Endodermal cell (in vitro differentiated cells): ENCODE measurements at regions not wholly inside any gene's neighbourhood (a gene's known extent, or its start where the extent isn't known, plus 50 kb on each side); places are given as distances from the start of the nearest gene placed in this dataset.

Experiments
- DNase-seq: peaks from one replicate; pipeline ENCODE4 v3.0.0-alpha.2; 2017
- H3K27ac ChIP-seq: 2 replicates; pipeline ENCODE4 v1.5.1; 2013; ENCODE audit warnings: mild to moderate bottlenecking, low read depth, low read length, moderate library complexity
- H3K27me3 ChIP-seq: 2 replicates; pipeline ENCODE4 v1.6.1; 2013; ENCODE audit warnings: mild to moderate bottlenecking, low read length, moderate library complexity; ENCODE audit not compliant: insufficient read depth, control insufficient read depth, poor library complexity, severe bottlenecking
- H3K36me3 ChIP-seq: 2 replicates; pipeline ENCODE4 v1.7.0; 2013; ENCODE audit warnings: mild to moderate bottlenecking, low read length, moderate library complexity; ENCODE audit not compliant: control insufficient read depth, insufficient read depth
- H3K4me1 ChIP-seq: one replicate; pipeline ENCODE4 v1.7.0; 2013; ENCODE audit warnings: low read length; ENCODE audit not compliant: control insufficient read depth, insufficient read depth
- H3K4me3 ChIP-seq: 2 replicates; pipeline ENCODE4 v1.5.1; 2013; ENCODE audit warnings: mild to moderate bottlenecking, low read length, moderate library complexity
- H3K9ac ChIP-seq: 2 replicates; pipeline ENCODE4 v1.6.1; 2013; ENCODE audit warnings: mild to moderate bottlenecking, low read length, moderate library complexity; ENCODE audit not compliant: poor library complexity, severe bottlenecking; ENCODE audit errors: extremely low read depth
- H3K9me3 ChIP-seq: 2 replicates; pipeline ENCODE4 v1.6.1; 2013; ENCODE audit warnings: mild to moderate bottlenecking, low read length, moderate library complexity; ENCODE audit not compliant: control insufficient read depth
- H3K27ac Mint-ChIP-seq: 2 replicates; pipeline ENCODE4 v1.8.0; 2020; ENCODE audit warnings: mixed read lengths
- H3K27me3 Mint-ChIP-seq: 2 replicates; pipeline ENCODE4 v1.8.0; 2021; ENCODE audit warnings: mild to moderate bottlenecking, mixed read lengths; ENCODE audit not compliant: insufficient read depth
- H3K36me3 Mint-ChIP-seq: 2 replicates; pipeline ENCODE4 v1.8.0; 2020; ENCODE audit warnings: low read depth, mixed read lengths
- H3K4me1 Mint-ChIP-seq: 2 replicates; pipeline ENCODE4 v1.8.0; 2020; ENCODE audit warnings: mixed read lengths
- H3K4me3 Mint-ChIP-seq: 2 replicates; pipeline ENCODE4 v1.8.0; 2020; ENCODE audit warnings: mild to moderate bottlenecking, moderate library complexity, mixed read lengths
- H3K9me3 Mint-ChIP-seq: 2 replicates; pipeline ENCODE4 v1.8.0; 2020; ENCODE audit warnings: mild to moderate bottlenecking, mixed read lengths
- WGBS, 2 experiments: methylation state at CpG; one replicate each; pipeline versions ENCODE4 v1.1.5 to v1.1.7; 2013; ENCODE audit warnings: missing lambda C conversion rate in 2 of 2, mixed read lengths in 1 of 2; ENCODE audit not compliant: insufficient coverage in 1 of 2, insufficient read length in 1 of 2; 5-methylcytosine and 5-hydroxymethylcytosine counted together
- TF ChIP-seq, protein P1 (sequence below): fragments of 200-600 bp; sonication (generic); conservative IDR thresholded peaks from 2 replicates; pipeline ENCODE4 v1.5.0; 2021; ENCODE audit warnings: antibody characterized with exemption, mild to moderate bottlenecking

DNA sequence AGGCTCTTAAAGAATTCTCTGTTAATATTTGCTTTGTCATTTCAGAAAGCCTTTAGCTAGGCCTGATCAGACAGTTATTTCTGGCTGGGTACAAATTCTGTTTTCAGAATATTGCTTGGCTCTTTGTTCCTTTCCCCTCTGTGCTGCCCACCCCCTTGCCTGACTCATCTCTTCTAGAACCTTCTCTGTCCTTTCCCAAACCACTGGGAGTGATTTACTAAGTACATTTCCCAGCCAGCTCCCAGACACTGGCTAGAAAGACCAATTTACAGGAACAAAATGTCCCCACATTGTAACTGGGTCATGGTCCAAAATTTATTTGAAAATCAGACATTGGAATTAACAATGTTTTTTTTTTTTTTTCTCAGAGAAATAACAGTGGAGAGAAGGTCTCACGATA lies 133.1 kb upstream of the MAP1B start:
- Histone ChIP-seq H3K4me1 (no peaks in the 10 kb centered on the region), H3K27me3 (no peaks in the 10 kb centered on the region), H3K4me3 (no peak overlapping the region), H3K27ac (no peak overlapping the region), H3K36me3 (no peaks in the 10 kb centered on the region), H3K9me3 (no peaks in the 10 kb centered on the region), H3K9ac (no peak overlapping the region)
- H3K27ac Mint-ChIP-seq, result no peak overlapping the region
- no peaks in the 10 kb centered on the region for H3K9me3 Mint-ChIP-seq
- H3K27me3 Mint-ChIP-seq, result peaks cover 4% of the 10 kb centered on the region
- no peaks in the 10 kb centered on the region for H3K36me3 Mint-ChIP-seq
- no peaks in the 10 kb centered on the region for H3K4me1 Mint-ChIP-seq
- TF ChIP-seq, protein P1, sequence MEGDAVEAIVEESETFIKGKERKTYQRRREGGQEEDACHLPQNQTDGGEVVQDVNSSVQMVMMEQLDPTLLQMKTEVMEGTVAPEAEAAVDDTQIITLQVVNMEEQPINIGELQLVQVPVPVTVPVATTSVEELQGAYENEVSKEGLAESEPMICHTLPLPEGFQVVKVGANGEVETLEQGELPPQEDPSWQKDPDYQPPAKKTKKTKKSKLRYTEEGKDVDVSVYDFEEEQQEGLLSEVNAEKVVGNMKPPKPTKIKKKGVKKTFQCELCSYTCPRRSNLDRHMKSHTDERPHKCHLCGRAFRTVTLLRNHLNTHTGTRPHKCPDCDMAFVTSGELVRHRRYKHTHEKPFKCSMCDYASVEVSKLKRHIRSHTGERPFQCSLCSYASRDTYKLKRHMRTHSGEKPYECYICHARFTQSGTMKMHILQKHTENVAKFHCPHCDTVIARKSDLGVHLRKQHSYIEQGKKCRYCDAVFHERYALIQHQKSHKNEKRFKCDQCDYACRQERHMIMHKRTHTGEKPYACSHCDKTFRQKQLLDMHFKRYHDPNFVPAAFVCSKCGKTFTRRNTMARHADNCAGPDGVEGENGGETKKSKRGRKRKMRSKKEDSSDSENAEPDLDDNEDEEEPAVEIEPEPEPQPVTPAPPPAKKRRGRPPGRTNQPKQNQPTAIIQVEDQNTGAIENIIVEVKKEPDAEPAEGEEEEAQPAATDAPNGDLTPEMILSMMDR, result no peak
- no peak overlapping the region for H3K4me3 Mint-ChIP-seq
- 92 to 100% methylated on average over 1 of the region's 1 CpG for WGBS, 2 experiments
- no peak for DNase-seq

DNA sequence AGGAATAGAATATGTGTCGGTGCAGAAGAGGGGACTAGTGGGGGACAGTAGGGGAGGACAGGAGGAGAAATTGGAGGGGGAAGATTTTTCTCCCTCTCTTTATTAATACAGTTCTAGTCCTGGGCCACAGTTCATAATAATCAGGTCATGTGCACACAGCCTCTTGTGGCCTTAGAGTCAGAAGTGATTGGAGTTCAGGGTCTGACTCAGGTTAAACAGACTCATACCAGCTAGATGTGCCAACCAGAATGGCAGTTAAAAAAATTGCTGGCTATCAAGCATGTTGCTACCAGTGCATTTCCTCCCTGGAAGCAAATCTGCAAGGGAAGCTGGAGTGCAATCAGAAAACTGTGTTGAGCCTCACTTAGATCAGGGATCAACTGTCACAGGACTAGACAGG lies 132.7 kb upstream of the MAP1B start:
- H3K27ac Mint-ChIP-seq, result no peak overlapping the region
- Histone ChIP-seq H3K27ac (no peak overlapping the region), H3K9ac (no peak overlapping the region), H3K9me3 (no peaks in the 10 kb centered on the region), H3K36me3 (no peaks in the 10 kb centered on the region), H3K4me3 (no peak overlapping the region), H3K27me3 (no peaks in the 10 kb centered on the region), H3K4me1 (no peaks in the 10 kb centered on the region)
- peaks cover 4% of the 10 kb centered on the region for H3K27me3 Mint-ChIP-seq
- H3K4me3 Mint-ChIP-seq, result no peak overlapping the region
- no peaks in the 10 kb centered on the region for H3K4me1 Mint-ChIP-seq
- H3K9me3 Mint-ChIP-seq, result no peaks in the 10 kb centered on the region
- H3K36me3 Mint-ChIP-seq, result no peaks in the 10 kb centered on the region
- 83 to 100% methylated on average over 1 of the region's 1 CpG for WGBS, 2 experiments
- no peak for DNase-seq
- TF ChIP-seq, protein P1, result no peak

DNA sequence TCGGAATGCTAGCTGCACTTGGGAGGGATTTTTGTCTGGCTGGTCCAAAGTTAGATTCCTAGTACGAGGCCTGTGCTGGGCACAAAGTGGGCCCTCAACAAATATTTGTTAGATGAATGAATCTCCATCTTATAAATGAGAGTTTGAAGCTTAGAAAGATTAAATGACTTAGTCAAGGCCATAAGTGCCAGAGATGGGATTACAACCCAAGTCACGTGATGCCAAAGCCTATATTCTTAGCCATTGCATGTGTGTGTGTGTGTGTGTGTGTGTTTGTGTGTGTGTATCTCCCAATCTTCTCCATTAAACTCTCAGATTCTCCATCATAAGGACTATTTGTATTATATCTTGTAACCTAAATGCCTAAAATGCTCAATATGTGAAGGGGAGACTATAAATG lies 130.8 kb upstream of the MAP1B start:
- Mint-ChIP-seq H3K9me3 (no peaks in the 10 kb centered on the region), H3K36me3 (no peaks in the 10 kb centered on the region), H3K4me1 (no peaks in the 10 kb centered on the region), H3K27ac (no peak overlapping the region), H3K4me3 (no peak overlapping the region), H3K27me3 (peaks cover 4% of the 10 kb centered on the region)
- Histone ChIP-seq H3K27me3 (no peaks in the 10 kb centered on the region), H3K27ac (no peak overlapping the region), H3K36me3 (no peaks in the 10 kb centered on the region), H3K4me3 (no peak overlapping the region), H3K4me1 (no peaks in the 10 kb centered on the region), H3K9me3 (peaks cover 9% of the 10 kb centered on the region), H3K9ac (no peak overlapping the region)
- 50 to 66% methylated on average over 2 to 3 of the region's 3 CpGs for WGBS, 2 experiments
- DNase-seq, result no peak
- TF ChIP-seq, protein P1, result no peak
